H1 (cell line): ENCODE measurements at regions not wholly inside any gene's neighbourhood (a gene's known extent, or its start where the extent isn't known, plus 50 kb on each side); places are given as distances from the start of the nearest gene placed in this dataset.

Experiments
- CTCF ChIA-PET: fragments of 300-600 bp; sonication (Branson Sonifier 250); formaldehyde crosslinking; loops from one replicate; lab custom pipeline; 2021; ENCODE audit not compliant: partially characterized antibody; lab: Charles Lee
- POLR2A ChIA-PET: fragments of 300-600 bp; sonication (Branson Sonifier 250); formaldehyde crosslinking; loops from one replicate; lab custom pipeline; 2021; ENCODE audit warnings: inconsistent platforms; ENCODE audit not compliant: partially characterized antibody; lab: Charles Lee
- DNase-seq, 2 experiments: peaks; one replicate each; pipeline versions ENCODE4 v3.0.0 to v3.0.0-alpha.2; 2010 to 2022; ENCODE audit warnings: low spot score in 2 of 2, low read depth in 1 of 2, mixed read lengths in 1 of 2
- FAIRE-seq: peaks from 2 replicates; lab custom pipeline; 2011; peaks lifted over from hg19 to GRCh38; lab: Jason Lieb, UNC
- H2AFZ ChIP-seq: 2 replicates; pipeline ENCODE4 v1.8.1; 2012; ENCODE audit warnings: low read length, inconsistent platforms
- H2AK5ac ChIP-seq: 2 replicates; pipeline ENCODE4 v1.6.1; 2013; ENCODE audit warnings: low read depth, low read length
- H2BK120ac ChIP-seq: replicated peaks from 2 replicates; pipeline ENCODE3; 2013; ENCODE audit warnings: low read depth, low read length, inconsistent platforms
- H2BK12ac ChIP-seq: 2 replicates; pipeline ENCODE4 v1.6.1; 2013; ENCODE audit warnings: low read depth, low read length
- H2BK15ac ChIP-seq: 2 replicates; pipeline ENCODE4 v1.6.1; 2013; ENCODE audit warnings: low read length
- H2BK20ac ChIP-seq: 2 replicates; pipeline ENCODE4 v1.6.1; 2013; ENCODE audit warnings: low read length
- H2BK5ac ChIP-seq: 2 replicates; pipeline ENCODE4 v1.6.1; 2013; ENCODE audit warnings: low read depth, low read length
- H3K14ac ChIP-seq: 2 replicates; pipeline ENCODE4 v1.6.1; 2013; ENCODE audit warnings: inconsistent platforms; ENCODE audit not compliant: insufficient read length
- H3K18ac ChIP-seq: 2 replicates; pipeline ENCODE4 v1.6.1; 2013; ENCODE audit warnings: low read length; ENCODE audit errors: extremely low read depth
- H3K23ac ChIP-seq: 2 replicates; pipeline ENCODE4 v1.6.1; 2013; ENCODE audit warnings: inconsistent platforms; ENCODE audit not compliant: insufficient read length
- H3K23me2 ChIP-seq: 2 replicates; pipeline ENCODE4 v1.6.1; 2013; ENCODE audit warnings: low read depth, low read length
- H3K27ac ChIP-seq: 2 replicates; pipeline ENCODE4 v1.6.1; 2011; ENCODE audit warnings: low read depth, low read length, inconsistent platforms
- H3K27me3 ChIP-seq, 4 experiments: replicated peaks in 1 of 4; 1 replicate in 1 of 4; 2 replicates in 3 of 4; pipeline versions ENCODE4 v1.6.1 to v1.8.1; 2011 to 2013; ENCODE audit warnings: low read length in 3 of 4, mild to moderate bottlenecking in 3 of 4, inconsistent platforms in 2 of 4, mixed read lengths in 2 of 4, moderate library complexity in 1 of 4; ENCODE audit not compliant: control insufficient read depth in 3 of 4, insufficient read depth in 3 of 4; ENCODE audit errors: extremely low read depth in 1 of 4
- H3K36me3 ChIP-seq, 4 experiments: 2 replicates each; pipeline versions ENCODE4 v1.6.1 to v1.8.1; 2011 to 2013; ENCODE audit warnings: mild to moderate bottlenecking in 4 of 4, low read length in 3 of 4, moderate library complexity in 2 of 4, control low read depth in 1 of 4, inconsistent platforms in 1 of 4; ENCODE audit not compliant: insufficient read depth in 4 of 4, control insufficient read depth in 2 of 4
- H3K4ac ChIP-seq: replicated peaks from 2 replicates; pipeline ENCODE3; 2013; ENCODE audit warnings: low read length, low read depth, mixed read lengths, inconsistent platforms; ENCODE audit not compliant: insufficient read length
- H3K4me1 ChIP-seq, 4 experiments: replicated peaks in 1 of 4; 1 replicate in 1 of 4; 2 replicates in 3 of 4; pipeline versions ENCODE4 v1.6.1 to v1.8.1; 2011 to 2013; ENCODE audit warnings: low read length in 3 of 4, inconsistent platforms in 2 of 4, mixed read lengths in 1 of 4; ENCODE audit not compliant: insufficient read depth in 4 of 4, control insufficient read depth in 3 of 4
- H3K4me2 ChIP-seq, 2 experiments: 2 replicates each; pipeline versions ENCODE4 v1.6.1 to v1.8.1; 2011 to 2013; ENCODE audit warnings: low read depth in 2 of 2, low read length in 2 of 2, control low read depth in 1 of 2, inconsistent platforms in 1 of 2, mild to moderate bottlenecking in 1 of 2; ENCODE audit not compliant: insufficient read depth in 1 of 2
- H3K4me3 ChIP-seq, 4 experiments: fragments of 200-600, 300-600 bp in 1 of 4; sonication (generic), shearing (Covaris generic), sonication (Bioruptor Twin) in 1 of 4; 2 replicates each; pipeline versions ENCODE4 v1.5.1 to v1.8.1; 2011 to 2016; ENCODE audit warnings: low read length in 4 of 4, low read depth in 3 of 4, control low read depth in 2 of 4, inconsistent platforms in 2 of 4, mild to moderate bottlenecking in 2 of 4, mixed read lengths in 1 of 4, moderate library complexity in 1 of 4; ENCODE audit not compliant: insufficient read depth in 2 of 4; ENCODE audit errors: extremely low read depth in 1 of 4
- H3K56ac ChIP-seq: replicated peaks from 2 replicates; pipeline ENCODE3; 2013; ENCODE audit warnings: low read depth, mild to moderate bottlenecking, mixed read lengths, low read length, inconsistent platforms; ENCODE audit not compliant: insufficient read length
- H3K79me1 ChIP-seq: 2 replicates; pipeline ENCODE4 v1.6.1; 2013; ENCODE audit warnings: low read depth, low read length, control low read depth
- H3K79me2 ChIP-seq, 2 experiments: 2 replicates each; pipeline versions ENCODE4 v1.6.1 to v1.8.1; 2012 to 2013; ENCODE audit warnings: low read length in 2 of 2, mild to moderate bottlenecking in 2 of 2, inconsistent platforms in 1 of 2; ENCODE audit not compliant: insufficient read depth in 2 of 2, control insufficient read depth in 1 of 2
- H3K9ac ChIP-seq, 4 experiments: replicated peaks in 1 of 4; 1 replicate in 1 of 4; 2 replicates in 3 of 4; pipeline versions ENCODE4 v1.6.1 to v1.8.1; 2011 to 2013; ENCODE audit warnings: low read depth in 3 of 4, low read length in 3 of 4, control low read depth in 2 of 4, mild to moderate bottlenecking in 2 of 4, moderate library complexity in 2 of 4, inconsistent platforms in 1 of 4; ENCODE audit errors: extremely low read depth in 1 of 4
- H3K9me3 ChIP-seq, 2 experiments: 2 replicates each; pipeline versions ENCODE4 v1.6.1 to v1.8.1; 2012 to 2013; ENCODE audit warnings: mild to moderate bottlenecking in 2 of 2, moderate library complexity in 2 of 2, control low read depth in 1 of 2, inconsistent platforms in 1 of 2, low read depth in 1 of 2, low read length in 1 of 2, mixed read lengths in 1 of 2; ENCODE audit not compliant: insufficient read depth in 2 of 2
- H4K20me1 ChIP-seq, 2 experiments: replicated peaks in 1 of 2; 2 replicates each; pipeline versions ENCODE3 to v1.8.1; 2011 to 2013; ENCODE audit warnings: inconsistent platforms in 2 of 2, low read length in 2 of 2, mild to moderate bottlenecking in 1 of 2; ENCODE audit not compliant: insufficient read depth in 2 of 2, control insufficient read depth in 1 of 2
- H4K5ac ChIP-seq: 2 replicates; pipeline ENCODE4 v1.6.1; 2013; ENCODE audit warnings: low read length, low read depth, mixed read lengths, inconsistent platforms; ENCODE audit not compliant: insufficient read length
- H4K8ac ChIP-seq: 2 replicates; pipeline ENCODE4 v1.8.0; 2013; ENCODE audit warnings: mild to moderate bottlenecking, moderate library complexity, low read length, inconsistent platforms; ENCODE audit not compliant: insufficient read depth; ENCODE audit errors: extremely low read depth
- H4K91ac ChIP-seq: replicated peaks from 2 replicates; pipeline ENCODE3; 2013; ENCODE audit warnings: low read length, mixed read lengths, inconsistent platforms; ENCODE audit not compliant: insufficient read length
- BCL11A ChIP-seq, 2 experiments: IDR thresholded peaks; one replicate each; pipeline ENCODE4 v1.6.1; 2011; ENCODE audit warnings: low read depth in 2 of 2, low read length in 2 of 2, mild to moderate bottlenecking in 2 of 2
- CHD1 ChIP-seq: IDR thresholded peaks from 2 replicates; pipeline ENCODE4 v1.6.1; 2012; ENCODE audit warnings: low read depth, low read length, improper control_type of control experiment
- CTBP2 ChIP-seq: IDR thresholded peaks from 2 replicates; pipeline ENCODE4 v1.7.0; 2011; ENCODE audit warnings: borderline replicate concordance, mild to moderate bottlenecking, moderate library complexity, mixed read lengths, low read length; ENCODE audit not compliant: insufficient read depth, insufficient read length
- GABPA ChIP-seq: IDR thresholded peaks from 2 replicates; pipeline ENCODE4 v1.6.1; 2011; ENCODE audit warnings: mild to moderate bottlenecking, low read length, moderate library complexity, borderline replicate concordance; ENCODE audit not compliant: insufficient read depth
- HDAC6 ChIP-seq: IDR thresholded peaks from one replicate; pipeline ENCODE4 v1.7.1; 2012; ENCODE audit warnings: low read depth, mild to moderate bottlenecking, inconsistent platforms, low read length, moderate library complexity
- JUN ChIP-seq: IDR thresholded peaks from 2 replicates; pipeline ENCODE4 v1.6.1; 2011; ENCODE audit warnings: low read depth, mild to moderate bottlenecking, improper control_type of control experiment, low read length
- JUND ChIP-seq: IDR thresholded peaks from 2 replicates; pipeline ENCODE4 v1.6.1; 2011; ENCODE audit warnings: mild to moderate bottlenecking, improper control_type of control experiment, low read length
- MAFK ChIP-seq: IDR thresholded peaks from 2 replicates; pipeline ENCODE4 v1.6.1; 2012; ENCODE audit warnings: low read depth, mild to moderate bottlenecking, improper control_type of control experiment, low read length
- POLR2AphosphoS5 ChIP-seq: IDR thresholded peaks from 2 replicates; pipeline ENCODE4 v1.6.1; 2011; ENCODE audit warnings: low read depth, low read length
- POU5F1 ChIP-seq: IDR thresholded peaks from 2 replicates; pipeline ENCODE4 v1.6.1; 2011; ENCODE audit warnings: low read depth, mild to moderate bottlenecking, low read length, moderate library complexity
- TCF12 ChIP-seq: IDR thresholded peaks from 2 replicates; pipeline ENCODE4 v1.6.1; 2011; ENCODE audit warnings: low read depth, mild to moderate bottlenecking, low read length
- WGBS, 2 experiments: shearing (Covaris generic) in 1 of 2; methylation state at CpG; one replicate each; pipeline versions ENCODE4 v1.1.6 to v1.1.7; 2013 to 2015; ENCODE audit warnings: low lambda C conversion rate in 2 of 2, mixed read lengths in 2 of 2, inconsistent platforms in 1 of 2, low coverage in 1 of 2, missing lambda C conversion rate in 1 of 2; ENCODE audit not compliant: insufficient replicate concordance in 2 of 2, insufficient coverage in 1 of 2, insufficient read length in 1 of 2; ENCODE audit errors: extremely low coverage in 1 of 2, missing lambda C conversion rate in 1 of 2; 5-methylcytosine and 5-hydroxymethylcytosine counted together
- TF ChIP-seq, protein P1 (sequence below): IDR thresholded peaks from 2 replicates; pipeline ENCODE4 v1.6.1; 2011; ENCODE audit warnings: low read length, improper control_type of control experiment

DNA sequence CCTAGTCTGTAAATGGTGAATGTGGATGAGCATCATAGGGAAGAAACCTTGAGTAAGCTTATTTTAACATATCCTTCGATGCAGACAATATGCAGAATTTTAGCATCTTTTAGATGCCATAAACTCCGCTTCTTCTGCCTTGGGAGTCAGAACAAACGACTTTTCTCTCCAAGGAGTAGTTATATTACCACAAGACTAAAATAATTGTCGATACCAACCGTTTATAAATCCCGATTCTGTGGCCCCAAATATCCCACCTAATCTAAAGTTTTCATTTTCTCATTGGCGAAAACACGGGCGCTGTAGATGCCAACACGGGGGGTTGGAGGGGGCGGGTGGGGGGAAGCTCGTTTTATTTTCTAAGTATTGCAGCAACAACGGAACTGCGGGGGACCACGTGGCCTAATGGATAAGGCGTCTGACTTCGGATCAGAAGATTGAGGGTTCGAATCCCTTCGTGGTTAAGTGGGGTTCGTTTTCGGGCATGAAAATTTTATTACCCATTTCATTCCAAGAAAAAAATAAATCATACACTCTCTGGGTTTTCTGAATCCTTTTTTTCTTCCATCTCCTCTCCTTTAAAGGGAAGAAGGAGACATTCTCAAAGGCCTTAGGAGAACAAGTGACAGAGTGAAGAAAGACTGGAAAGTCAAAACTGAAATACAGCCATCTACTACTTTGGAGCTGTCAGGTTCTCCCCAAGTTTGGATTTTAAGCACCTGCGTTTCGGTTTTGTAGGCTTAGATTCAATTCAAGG is 65.5 kb upstream of the BTN3A2 start:
- POLR2A ChIA-PET: interaction anchor here (0.7 to 3.1 kb wide), 8 partner anchors 10 to 1593 kb away, joined by 3 to 19 read pairs (median 4); a partner anchor contains a TSS
- Histone ChIP-seq H3K56ac (no peak overlapping the region), H3K9ac (peak overlapping the region in 2 of 4 experiments; percentile 17 to 26; a peak in 3 of 7 replicates), H2AK5ac (no peak overlapping the region), H2BK12ac (no peak overlapping the region), H3K18ac (no peak overlapping the region), H3K9me3 (no peaks in the 10 kb centered on the region), H2BK120ac (no peak overlapping the region), H2AFZ (peak overlapping the region; percentile 100), H3K79me2 (no peaks in the 10 kb centered on the region), H2BK5ac (no peak overlapping the region), H3K79me1 (no peaks in the 10 kb centered on the region), H3K4me3 (peak overlapping the region; percentile 61 to 90 (median 75)), H2BK20ac (no peak overlapping the region), H3K23ac (no peak overlapping the region), H3K36me3 (no peaks in the 10 kb centered on the region), H4K20me1 (no peaks in the 10 kb centered on the region), H3K23me2 (peaks cover 4% of the 10 kb centered on the region; the same call in 1 of the 2 replicates), H3K27me3 (peaks cover 0 to 1% (median 0%) of the 10 kb centered on the region in 4 experiments; a peak in 1 of 7 replicates), H3K14ac (no peak overlapping the region), H4K5ac (no peak overlapping the region), H3K4ac (no peak overlapping the region), H3K27ac (no peak overlapping the region), H4K8ac (no peak overlapping the region), H2BK15ac (no peak overlapping the region), H3K4me1 (no peaks in the 10 kb centered on the region), H4K91ac (no peak overlapping the region), H3K4me2 (peak overlapping the region; percentile 68 to 70)
- CTCF ChIA-PET: no interaction called here
- DNase-seq (peak in 1 of 2 experiments; percentile 83), FAIRE-seq (no peak)
- WGBS, 2 experiments: 12% methylated on average over 23 of the region's 23 CpGs; no CpG with 5 or more reads in 1 of the 2 experiments
- TF ChIP-seq MAFK (0 out of 2 replicates have a peak, but pooled peaks have one; percentile 12), GABPA (no peak), JUN (no peak), CHD1 (no peak), POU5F1 (no peak), HDAC6 (no peak), BCL11A (IDR thresholded peaks at IDR 0.05; ENCODE audit: low read depth in 2 of 2, low read length in 2 of 2) (no peak), POLR2AphosphoS5 (no peak), CTBP2 (no peak), TCF12 (no peak), JUND (no peak)
- TF ChIP-seq, protein P1, sequence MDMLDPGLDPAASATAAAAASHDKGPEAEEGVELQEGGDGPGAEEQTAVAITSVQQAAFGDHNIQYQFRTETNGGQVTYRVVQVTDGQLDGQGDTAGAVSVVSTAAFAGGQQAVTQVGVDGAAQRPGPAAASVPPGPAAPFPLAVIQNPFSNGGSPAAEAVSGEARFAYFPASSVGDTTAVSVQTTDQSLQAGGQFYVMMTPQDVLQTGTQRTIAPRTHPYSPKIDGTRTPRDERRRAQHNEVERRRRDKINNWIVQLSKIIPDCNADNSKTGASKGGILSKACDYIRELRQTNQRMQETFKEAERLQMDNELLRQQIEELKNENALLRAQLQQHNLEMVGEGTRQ: no peak
